ENCODE measurements at regions not wholly inside any gene's neighbourhood (a gene's known extent, or its start where the extent isn't known, plus 50 kb on each side); places are given as distances from the start of the nearest gene placed in this dataset.

DNA sequence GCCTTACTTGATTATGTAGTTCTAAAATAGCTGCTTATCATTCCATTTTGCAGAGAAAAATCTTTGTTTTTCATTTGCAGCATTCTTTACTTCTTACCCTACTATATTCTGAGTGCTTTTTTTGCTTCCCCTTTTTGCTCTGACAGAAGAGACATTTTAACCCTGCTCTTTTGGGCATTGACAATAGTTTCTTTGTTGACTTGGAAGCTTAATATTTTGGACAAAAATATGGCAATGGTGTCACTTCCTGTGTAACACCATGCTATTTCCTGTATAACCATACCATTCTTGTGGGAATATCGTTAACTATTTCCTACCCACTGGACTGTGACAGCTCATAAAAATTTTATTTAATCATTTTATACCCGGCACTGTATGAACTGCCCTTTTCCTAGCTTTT lies 747.1 kb downstream of the CDH8 start:
- TF ChIP-seq, protein P1, sequence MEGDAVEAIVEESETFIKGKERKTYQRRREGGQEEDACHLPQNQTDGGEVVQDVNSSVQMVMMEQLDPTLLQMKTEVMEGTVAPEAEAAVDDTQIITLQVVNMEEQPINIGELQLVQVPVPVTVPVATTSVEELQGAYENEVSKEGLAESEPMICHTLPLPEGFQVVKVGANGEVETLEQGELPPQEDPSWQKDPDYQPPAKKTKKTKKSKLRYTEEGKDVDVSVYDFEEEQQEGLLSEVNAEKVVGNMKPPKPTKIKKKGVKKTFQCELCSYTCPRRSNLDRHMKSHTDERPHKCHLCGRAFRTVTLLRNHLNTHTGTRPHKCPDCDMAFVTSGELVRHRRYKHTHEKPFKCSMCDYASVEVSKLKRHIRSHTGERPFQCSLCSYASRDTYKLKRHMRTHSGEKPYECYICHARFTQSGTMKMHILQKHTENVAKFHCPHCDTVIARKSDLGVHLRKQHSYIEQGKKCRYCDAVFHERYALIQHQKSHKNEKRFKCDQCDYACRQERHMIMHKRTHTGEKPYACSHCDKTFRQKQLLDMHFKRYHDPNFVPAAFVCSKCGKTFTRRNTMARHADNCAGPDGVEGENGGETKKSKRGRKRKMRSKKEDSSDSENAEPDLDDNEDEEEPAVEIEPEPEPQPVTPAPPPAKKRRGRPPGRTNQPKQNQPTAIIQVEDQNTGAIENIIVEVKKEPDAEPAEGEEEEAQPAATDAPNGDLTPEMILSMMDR (conservative IDR thresholded peaks at IDR 0.05; ENCODE audit: low read depth, low read length), result no peak
- no peak for TF ChIP-seq EZH2phosphoT487 (IDR thresholded peaks at IDR 0.05; ENCODE audit: borderline replicate concordance, low read length)
- TF ChIP-seq EZH2 (IDR thresholded peaks at IDR 0.05; ENCODE audit: low read length, unreplicated experiment), result no peak

All from PC-3 (cell line).